Mucosa of descending colon (tissue), 3 donors: ENCODE measurements at regions not wholly inside any gene's neighbourhood (a gene's known extent, or its start where the extent isn't known, plus 50 kb on each side); places are given as distances from the start of the nearest gene placed in this dataset.

ENCODE experiments used
- ATAC-seq: fragments of 200-7000 bp; cut with Tn5 transposase; one replicate; pipeline ENCODE4 v1.9.1; 2020; ENCODE audit warnings: mild to moderate bottlenecking, moderate library complexity
- DNase-seq, 3 donors: peaks; one replicate each; pipeline ENCODE4 v3.0.0-alpha.2; 2020
- H3K36me3 ChIP-seq: fragments of 200-600 bp; one replicate; pipeline ENCODE4 v1.8.0; 2021; ENCODE audit warnings: low read depth, mild to moderate bottlenecking
- H3K4me1 ChIP-seq: fragments of 200-600 bp; one replicate; pipeline ENCODE4 v1.8.0; 2021; ENCODE audit warnings: low read depth, mild to moderate bottlenecking
- H3K4me3 ChIP-seq: fragments of 200-600 bp; one replicate; pipeline ENCODE4 v1.8.0; 2021; ENCODE audit warnings: mild to moderate bottlenecking
- H3K9me3 ChIP-seq: fragments of 200-600 bp; one replicate; pipeline ENCODE4 v1.8.0; 2021; ENCODE audit warnings: mild to moderate bottlenecking
- CTCF ChIP-seq: fragments of 200-600 bp; IDR thresholded peaks from one replicate; pipeline ENCODE4 v1.8.0; 2022; ENCODE audit warnings: antibody characterized with exemption, mild to moderate bottlenecking
- intact Hi-C, 2 donors: fragments of 100-400 bp; cut with DNase I in 1 of 2; cut with micrococcal nuclease in 1 of 2; formaldehyde crosslinking; loops; one replicate each; pipeline versions ENCODE4 v1.11.0 to v1.11.1; 2022; cut with DNase I, micrococcal nuclease
- donor health status: DM: no; HTN: no; CAD: no; lungs with moderate emphysema.
- donor health status: DM: no; HTN: no; CAD: no.
- donor health status: DM: no; HTN: yes; CAD: no.

GRCh38 chr12:108455706-108456105, 59.4 kb upstream of the FICD start:
- no peaks in the 10 kb centered on the region for H3K4me1 ChIP-seq
- no peaks in the 10 kb centered on the region for H3K36me3 ChIP-seq
- no peak for ATAC-seq
- intact Hi-C loops = no loop called here
- TF ChIP-seq CTCF = no peak
- H3K9me3 ChIP-seq = no peaks in the 10 kb centered on the region
- no peak overlapping the region for H3K4me3 ChIP-seq
- DNase-seq = no peak

GRCh38 chr12:108454539-108455139, 60.4 kb upstream of the FICD start:
- no peak overlapping the region for H3K4me3 ChIP-seq
- no peaks in the 10 kb centered on the region for H3K4me1 ChIP-seq
- no peak for ATAC-seq
- no peak for DNase-seq
- no peak for TF ChIP-seq CTCF
- H3K9me3 ChIP-seq = no peaks in the 10 kb centered on the region
- H3K36me3 ChIP-seq = no peaks in the 10 kb centered on the region
- intact Hi-C loops = no loop called here

GRCh38 chr12:108449478-108449877, 65.6 kb upstream of the FICD start:
- ATAC-seq (no peak), DNase-seq (no peak)
- H3K36me3 ChIP-seq = no peaks in the 10 kb centered on the region
- intact Hi-C loops = no loop called here
- TF ChIP-seq CTCF = no peak
- H3K9me3 ChIP-seq = no peaks in the 10 kb centered on the region
- H3K4me3 ChIP-seq = no peak overlapping the region
- H3K4me1 ChIP-seq = no peaks in the 10 kb centered on the region

GRCh38 chr12:108448246-108448645, 66.8 kb upstream of the FICD start:
- DNase-seq (no peak), ATAC-seq (no peak)
- TF ChIP-seq CTCF = no peak
- no peak overlapping the region for H3K4me3 ChIP-seq
- H3K4me1 ChIP-seq = no peaks in the 10 kb centered on the region
- no peaks in the 10 kb centered on the region for H3K36me3 ChIP-seq
- H3K9me3 ChIP-seq = no peaks in the 10 kb centered on the region
- intact Hi-C loops = no loop called here

- no peaks in the 10 kb centered on the region for H3K4me1 ChIP-seq
- ATAC-seq = no peak
- no peak for DNase-seq
These were observed 67.8 kb upstream of the FICD start for GRCh38 chr12:108447168-108447832.

More at GRCh38 chr12:108447168-108447832, 67.8 kb upstream of the FICD start:
- intact Hi-C loops = no loop called here
- no peaks in the 10 kb centered on the region for H3K9me3 ChIP-seq
- H3K36me3 ChIP-seq = no peaks in the 10 kb centered on the region
- TF ChIP-seq CTCF = no peak
- H3K4me3 ChIP-seq = no peak overlapping the region
